Epidermal melanocyte (primary cell): ENCODE measurements at regions not wholly inside any gene's neighbourhood (a gene's known extent, or its start where the extent isn't known, plus 50 kb on each side); places are given as distances from the start of the nearest gene placed in this dataset.

ENCODE experiments used
- DNase-seq: peaks from one replicate; pipeline ENCODE4 v3.0.0; 2011; ENCODE audit warnings: low spot score; ENCODE audit not compliant: insufficient read length

GRCh38 chr2:54360055-54360792 lies 95.9 kb upstream of the SPTBN1 start:
- DNase-seq, result no peak

- no peak for DNase-seq
Measured at GRCh38 chr2:54364409-54364808, 91.7 kb upstream of the SPTBN1 start.

DNA sequence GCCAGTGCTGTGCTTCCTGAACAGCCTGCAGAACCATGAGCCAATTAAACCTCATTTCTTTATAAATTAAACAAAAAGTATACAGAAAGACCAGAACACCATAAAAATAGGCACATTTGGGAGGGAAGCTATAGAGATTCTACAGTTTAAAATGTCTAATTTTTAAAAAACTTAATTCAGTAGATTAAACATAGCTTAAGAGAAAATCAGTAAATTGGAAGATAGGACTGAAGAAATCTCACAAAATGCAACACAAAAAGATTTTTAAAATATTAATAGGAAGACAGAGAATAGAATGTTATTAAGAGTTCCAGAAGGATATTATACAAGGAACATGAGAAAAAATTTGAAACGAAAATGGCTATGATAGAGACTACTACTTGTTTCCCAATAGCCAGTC lies 90.5 kb upstream of the SPTBN1 start:
- no peak for DNase-seq

GRCh38 chr2:54366487-54367280 lies 89.4 kb upstream of the SPTBN1 start:
- no peak for DNase-seq

- no peak for DNase-seq
Measured at GRCh38 chr2:54370405-54371104, 85.6 kb upstream of the SPTBN1 start.

DNA sequence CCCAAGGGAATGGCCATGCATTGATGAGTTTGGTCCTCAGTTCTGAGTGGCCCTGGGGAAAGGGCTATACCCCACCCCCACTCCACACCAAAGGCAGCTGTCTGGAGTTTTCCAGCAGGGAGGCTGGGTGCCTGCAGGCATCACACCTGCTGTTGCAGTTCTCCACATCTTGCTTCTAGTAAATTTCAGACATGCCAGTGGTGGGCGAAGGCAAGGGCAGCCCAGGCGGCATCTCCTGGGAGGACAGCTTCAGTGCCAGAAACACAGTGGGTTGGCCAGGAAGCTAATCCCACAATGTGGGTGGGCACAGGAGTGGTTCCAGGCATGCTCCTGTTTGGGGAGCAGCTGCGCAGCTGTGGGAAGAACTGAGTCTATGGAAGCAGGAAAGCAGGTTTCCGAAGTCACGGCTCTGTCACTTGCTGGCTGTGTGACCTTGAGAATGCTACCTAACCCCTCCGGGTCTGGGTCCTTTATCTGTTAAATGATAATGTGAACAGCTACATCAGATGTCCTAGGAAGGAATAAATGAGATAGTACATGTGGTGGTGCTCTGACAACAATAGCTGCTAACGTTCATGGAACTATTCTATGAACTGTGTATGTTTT lies 84.6 kb upstream of the SPTBN1 start:
- DNase-seq, result no peak

- DNase-seq, result no peak
Measured at GRCh38 chr2:54372361-54372760, 83.8 kb upstream of the SPTBN1 start.

DNA sequence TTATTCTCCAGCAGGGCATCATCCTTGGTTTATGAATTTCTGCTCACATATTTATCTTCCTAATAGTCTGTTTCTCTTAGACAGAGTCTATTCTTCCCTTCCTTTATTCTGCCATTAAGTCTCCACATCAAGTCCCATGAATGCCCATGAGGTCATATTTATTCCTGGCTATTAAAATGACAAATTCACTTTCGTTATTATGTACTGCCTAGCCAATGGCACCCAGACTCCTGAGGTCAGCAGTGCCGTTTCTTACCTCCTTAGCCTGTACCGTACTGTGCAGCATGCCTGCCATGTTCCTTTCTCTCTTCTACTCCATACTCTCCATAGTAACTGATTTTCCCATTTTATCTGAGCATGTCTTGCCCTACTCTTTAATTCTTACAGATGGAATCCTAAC lies 82.3 kb upstream of the SPTBN1 start:
- DNase-seq, result no peak

- DNase-seq, result no peak
Measured at GRCh38 chr2:54374591-54375364, 81.3 kb upstream of the SPTBN1 start.

GRCh38 chr2:54377451-54377850 lies 78.7 kb upstream of the SPTBN1 start:
- no peak for DNase-seq

DNA sequence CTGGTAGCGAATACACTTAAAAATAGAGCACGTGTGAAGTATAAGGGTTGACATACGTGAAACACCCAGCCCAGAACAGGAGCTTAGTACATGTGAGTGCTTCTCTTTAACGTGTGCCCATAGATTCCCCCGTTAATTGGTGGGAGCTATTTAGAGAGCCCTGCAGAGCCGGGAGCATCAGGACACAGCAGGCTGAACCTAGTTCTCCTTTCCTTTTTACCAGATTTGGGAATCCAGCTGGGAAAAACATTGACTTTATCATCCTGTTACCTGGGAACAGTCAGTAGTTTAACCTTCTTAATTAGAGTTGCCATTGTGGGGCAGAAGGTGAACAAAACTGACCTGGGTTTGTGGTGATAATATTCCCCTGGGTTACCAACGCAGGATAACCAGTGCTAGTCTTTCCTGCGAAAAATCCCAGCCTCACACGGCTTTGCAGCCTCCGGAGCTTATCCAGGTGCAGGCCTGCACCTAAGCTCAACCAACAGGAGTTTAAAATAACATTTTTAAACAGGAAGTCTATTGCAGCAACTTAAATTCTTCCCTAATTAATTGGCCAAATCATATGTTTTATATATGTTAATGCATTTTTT lies 78.1 kb upstream of the SPTBN1 start:
- DNase-seq, result no peak

- DNase-seq, result no peak
Measured at GRCh38 chr2:54380670-54381069, 75.5 kb upstream of the SPTBN1 start.

DNA sequence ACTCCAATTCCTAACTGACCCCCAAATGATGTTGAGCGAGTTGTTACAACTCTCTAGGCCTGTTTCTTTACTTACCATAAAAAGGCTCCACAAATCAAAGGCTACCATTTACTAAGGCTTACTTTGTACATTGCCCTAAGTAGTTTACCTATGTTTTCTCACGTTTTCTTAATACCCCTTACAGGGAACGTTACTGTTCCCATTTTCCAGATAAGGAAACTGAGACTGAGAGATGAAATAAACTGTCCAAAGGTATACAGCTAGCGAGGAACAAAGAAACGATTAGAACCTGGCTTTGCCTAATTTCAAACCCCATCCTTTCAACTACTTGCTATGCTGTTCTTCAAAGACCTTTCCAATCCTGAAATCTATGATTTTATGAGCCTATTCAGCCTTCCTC lies 74.8 kb upstream of the SPTBN1 start:
- no peak for DNase-seq

DNA sequence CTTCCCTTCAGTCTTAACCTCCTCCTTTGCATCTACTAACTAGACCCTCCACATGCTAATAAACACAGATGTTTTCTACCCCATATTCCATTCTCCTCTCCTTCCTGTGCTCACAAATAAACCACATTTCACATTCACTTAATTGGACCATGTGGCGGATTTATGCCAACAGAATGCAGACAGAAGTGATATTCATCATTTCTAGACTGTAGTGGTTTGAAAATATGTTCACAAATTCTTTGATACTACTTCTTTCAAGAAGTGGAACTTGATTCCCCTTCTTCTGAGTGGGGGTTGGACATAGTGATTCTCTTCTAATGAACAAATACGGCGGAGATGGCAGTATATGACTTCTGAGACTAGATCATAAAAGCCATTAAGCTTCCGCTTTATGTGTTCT lies 73.5 kb upstream of the SPTBN1 start:
- no peak for DNase-seq

- DNase-seq, result peak; percentile 75
Measured at GRCh38 chr2:54384301-54385203, 71.6 kb upstream of the SPTBN1 start.

DNA sequence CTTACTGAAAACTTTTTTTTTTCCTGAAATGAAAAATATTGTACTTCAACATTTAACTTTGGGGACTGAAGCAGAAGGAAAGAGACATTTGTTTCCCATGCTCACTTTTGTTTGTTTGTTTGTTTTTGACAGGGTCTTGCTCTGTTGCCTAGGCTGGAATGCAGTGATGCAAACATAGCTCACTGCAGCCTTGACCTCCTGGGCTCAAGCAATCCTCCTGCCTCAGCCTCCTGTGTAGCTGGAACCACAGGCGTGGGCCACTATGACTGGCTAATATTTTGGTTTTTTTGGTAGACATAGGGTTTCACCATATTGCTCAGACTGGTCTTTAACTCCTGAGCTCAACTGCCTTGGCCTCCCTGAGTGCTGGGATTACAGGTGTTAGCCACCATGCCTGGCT lies 70.9 kb upstream of the SPTBN1 start:
- no peak for DNase-seq

- no peak for DNase-seq
Measured at GRCh38 chr2:54386585-54386984, 69.5 kb upstream of the SPTBN1 start.

GRCh38 chr2:54387059-54387991 lies 68.8 kb upstream of the SPTBN1 start:
- no peak for DNase-seq

GRCh38 chr2:54388076-54388475 lies 68.1 kb upstream of the SPTBN1 start:
- DNase-seq, result no peak
